ENCODE measurements at regions not wholly inside any gene's neighbourhood (a gene's known extent, or its start where the extent isn't known, plus 50 kb on each side); places are given as distances from the start of the nearest gene placed in this dataset.

GRCh38 chr2:156199588-156199987 is 132.9 kb downstream of the NR4A2 start:
- TF ChIP-seq CTCF (IDR thresholded peaks at IDR 0.05; ENCODE audit: extremely low read depth in 1 of 2, insufficient read depth in 1 of 2, low read depth in 1 of 2, low read length in 2 of 2) (no peak), POLR2A (IDR thresholded peaks at IDR 0.05; ENCODE audit: low read depth, low read length) (no peak)
